ENCODE measurements at regions not wholly inside any gene's neighbourhood (a gene's known extent, or its start where the extent isn't known, plus 50 kb on each side); places are given as distances from the start of the nearest gene placed in this dataset.

GRCh38 chr6:98002678-98003077 is 719.7 kb upstream of the MMS22L start:
- Mint-ChIP-seq H3K27ac (no peak overlapping the region), H3K4me1 (no peaks in the 10 kb centered on the region), H3K9me3 (no peaks in the 10 kb centered on the region), H3K27me3 (no peaks in the 10 kb centered on the region), H3K36me3 (ENCODE audit: low read depth) (no peaks in the 10 kb centered on the region), H3K4me3 (no peak overlapping the region)
- intact Hi-C loops (cut with micrococcal nuclease), result no loop called here
- no peak for DNase-seq

- no peaks in the 10 kb centered on the region for H3K9me3 Mint-ChIP-seq
- H3K27ac Mint-ChIP-seq, result no peak overlapping the region
- no peaks in the 10 kb centered on the region for H3K36me3 Mint-ChIP-seq (ENCODE audit: low read depth)
- no peaks in the 10 kb centered on the region for H3K4me1 Mint-ChIP-seq
- DNase-seq, result no peak
- no peaks in the 10 kb centered on the region for H3K27me3 Mint-ChIP-seq
- no peak overlapping the region for H3K4me3 Mint-ChIP-seq
- intact Hi-C loops (cut with micrococcal nuclease), result no loop called here
Observed at GRCh38 chr6:98014442-98015201, 731.6 kb upstream of the MMS22L start.

GRCh38 chr6:98016565-98016964 is 733.5 kb upstream of the MMS22L start:
- Mint-ChIP-seq H3K27me3 (no peaks in the 10 kb centered on the region), H3K27ac (no peak overlapping the region), H3K4me3 (no peak overlapping the region), H3K9me3 (no peaks in the 10 kb centered on the region), H3K4me1 (no peaks in the 10 kb centered on the region), H3K36me3 (ENCODE audit: low read depth) (no peaks in the 10 kb centered on the region)
- intact Hi-C loops (cut with micrococcal nuclease), result no loop called here
- DNase-seq, result no peak

DNA sequence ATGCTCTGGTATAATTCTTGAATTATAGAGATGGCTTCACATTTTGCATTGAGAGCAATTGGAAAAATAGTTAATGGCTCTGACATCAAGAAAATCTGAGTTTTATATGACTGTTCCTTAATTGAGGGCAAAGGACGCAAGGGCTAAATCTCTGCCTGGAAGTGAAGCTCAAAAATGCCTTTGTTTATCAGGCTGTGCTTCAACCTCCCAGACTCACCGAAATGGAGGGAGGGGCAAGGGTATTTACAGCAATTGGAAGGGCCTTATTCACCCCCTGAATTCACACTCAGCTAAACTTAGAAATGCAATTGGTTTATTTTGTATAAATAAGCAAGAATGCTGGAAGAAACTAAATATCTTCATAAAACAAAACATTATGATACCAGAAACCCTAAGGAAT is 737.2 kb upstream of the MMS22L start:
- Mint-ChIP-seq H3K27me3 (no peaks in the 10 kb centered on the region), H3K9me3 (no peaks in the 10 kb centered on the region), H3K4me3 (no peak overlapping the region), H3K36me3 (ENCODE audit: low read depth) (no peaks in the 10 kb centered on the region), H3K4me1 (no peaks in the 10 kb centered on the region), H3K27ac (no peak overlapping the region)
- intact Hi-C loops (cut with micrococcal nuclease), result no loop called here
- DNase-seq, result no peak

DNA sequence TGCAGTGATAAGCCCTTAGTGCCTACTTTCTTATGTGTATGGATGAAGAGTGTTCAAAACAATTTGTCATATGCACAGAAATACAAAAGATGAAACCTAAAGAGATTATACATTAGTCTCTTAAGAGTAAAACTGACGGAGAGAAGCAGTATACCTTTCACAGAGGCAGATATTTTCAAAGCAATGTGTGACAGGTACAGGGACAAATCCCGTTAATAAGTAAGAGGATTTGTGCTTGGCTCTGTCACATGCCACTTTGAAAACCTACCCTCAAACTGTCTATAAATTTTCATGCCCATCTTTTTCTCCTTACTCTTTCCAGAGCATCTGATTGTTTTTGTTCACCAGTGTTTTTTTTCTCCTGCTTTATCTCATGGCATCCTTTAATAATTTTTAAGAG is 741.3 kb upstream of the MMS22L start:
- DNase-seq, result no peak
- Mint-ChIP-seq H3K36me3 (ENCODE audit: low read depth) (no peaks in the 10 kb centered on the region), H3K27ac (no peak overlapping the region), H3K4me1 (no peaks in the 10 kb centered on the region), H3K4me3 (no peak overlapping the region), H3K27me3 (no peaks in the 10 kb centered on the region), H3K9me3 (no peaks in the 10 kb centered on the region)
- intact Hi-C loops (cut with micrococcal nuclease), result no loop called here

- no peak for DNase-seq
- H3K4me3 Mint-ChIP-seq, result no peak overlapping the region
Observed at GRCh38 chr6:98027898-98028297, 744.9 kb upstream of the MMS22L start.

GRCh38 chr6:98033617-98034016 is 750.6 kb upstream of the MMS22L start:
- intact Hi-C loops (cut with micrococcal nuclease), result no loop called here
- H3K36me3 Mint-ChIP-seq (ENCODE audit: low read depth), result no peaks in the 10 kb centered on the region
- no peaks in the 10 kb centered on the region for H3K27me3 Mint-ChIP-seq
- no peak for DNase-seq
- no peak overlapping the region for H3K27ac Mint-ChIP-seq
- H3K9me3 Mint-ChIP-seq, result no peaks in the 10 kb centered on the region
- no peaks in the 10 kb centered on the region for H3K4me1 Mint-ChIP-seq
- no peak overlapping the region for H3K4me3 Mint-ChIP-seq

More at GRCh38 chr6:98027898-98028297, 744.9 kb upstream of the MMS22L start:
- intact Hi-C loops (cut with micrococcal nuclease), result no loop called here
- H3K27me3 Mint-ChIP-seq, result no peaks in the 10 kb centered on the region
- H3K36me3 Mint-ChIP-seq (ENCODE audit: low read depth), result no peaks in the 10 kb centered on the region
- no peaks in the 10 kb centered on the region for H3K4me1 Mint-ChIP-seq
- no peaks in the 10 kb centered on the region for H3K9me3 Mint-ChIP-seq
- no peak overlapping the region for H3K27ac Mint-ChIP-seq

DNA sequence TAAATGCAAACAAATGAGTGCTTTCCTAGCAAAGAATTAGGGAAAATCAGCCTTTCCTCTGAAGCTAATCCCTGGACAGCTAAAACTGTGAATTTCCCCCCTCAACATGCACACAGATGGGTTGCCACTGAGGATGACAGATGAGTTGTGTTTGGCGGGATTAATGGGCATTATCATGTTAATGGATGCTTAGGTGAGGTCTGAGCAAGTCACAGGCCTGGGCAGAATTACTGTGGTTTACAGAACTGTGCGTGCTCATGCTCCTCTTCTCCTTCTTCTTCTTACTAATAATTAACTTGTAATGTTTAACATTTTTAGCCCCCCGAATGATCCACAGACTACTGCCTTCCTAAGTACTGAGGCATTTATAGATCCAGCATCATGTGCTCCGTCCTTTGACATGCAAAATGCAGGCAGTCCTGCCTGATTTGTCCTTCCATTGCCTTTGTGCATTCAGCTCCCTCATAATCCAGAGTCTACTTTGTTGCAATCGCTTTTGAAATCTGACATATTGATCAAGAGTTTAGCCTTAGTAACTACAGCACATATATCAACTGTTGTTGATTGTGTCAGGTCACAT is 753.4 kb upstream of the MMS22L start:
- intact Hi-C loops (cut with micrococcal nuclease), result no loop called here
- no peak for DNase-seq
- no peaks in the 10 kb centered on the region for H3K27me3 Mint-ChIP-seq
- no peaks in the 10 kb centered on the region for H3K36me3 Mint-ChIP-seq (ENCODE audit: low read depth)
- no peaks in the 10 kb centered on the region for H3K9me3 Mint-ChIP-seq
- H3K27ac Mint-ChIP-seq, result no peak overlapping the region
- no peak overlapping the region for H3K4me3 Mint-ChIP-seq
- H3K4me1 Mint-ChIP-seq, result no peaks in the 10 kb centered on the region

DNA sequence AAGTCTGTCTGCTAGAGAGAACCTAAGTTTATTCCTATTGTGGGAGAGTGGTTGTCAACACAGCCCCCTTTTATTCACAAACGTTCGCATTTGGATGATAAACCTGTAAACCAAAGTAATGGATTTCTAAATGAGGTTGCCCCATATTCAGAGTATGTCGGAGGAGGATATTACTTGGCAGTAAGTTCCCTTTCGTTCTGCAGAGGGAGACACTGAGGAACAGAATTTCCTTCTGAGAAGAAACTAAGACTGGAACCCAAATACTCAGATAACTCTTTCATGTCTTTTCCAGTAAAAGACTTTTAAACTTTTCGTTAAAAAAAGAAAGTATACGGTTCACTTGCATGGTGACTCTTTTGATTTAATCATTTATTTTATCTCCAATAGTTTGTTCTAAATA is 754.6 kb upstream of the MMS22L start:
- no peaks in the 10 kb centered on the region for H3K36me3 Mint-ChIP-seq (ENCODE audit: low read depth)
- H3K4me3 Mint-ChIP-seq, result no peak overlapping the region
- H3K27me3 Mint-ChIP-seq, result no peaks in the 10 kb centered on the region
- intact Hi-C loops (cut with micrococcal nuclease), result no loop called here
- H3K9me3 Mint-ChIP-seq, result no peaks in the 10 kb centered on the region
- H3K27ac Mint-ChIP-seq, result no peak overlapping the region
- no peak for DNase-seq
- no peaks in the 10 kb centered on the region for H3K4me1 Mint-ChIP-seq

- H3K27ac Mint-ChIP-seq, result no peak overlapping the region
- no peaks in the 10 kb centered on the region for H3K36me3 Mint-ChIP-seq (ENCODE audit: low read depth)
- no peaks in the 10 kb centered on the region for H3K4me1 Mint-ChIP-seq
- H3K4me3 Mint-ChIP-seq, result no peak overlapping the region
- H3K9me3 Mint-ChIP-seq, result no peaks in the 10 kb centered on the region
- intact Hi-C loops (cut with micrococcal nuclease), result no loop called here
- DNase-seq, result no peak
- H3K27me3 Mint-ChIP-seq, result no peaks in the 10 kb centered on the region
Observed at GRCh38 chr6:98039443-98039842, 756.4 kb upstream of the MMS22L start.

DNA sequence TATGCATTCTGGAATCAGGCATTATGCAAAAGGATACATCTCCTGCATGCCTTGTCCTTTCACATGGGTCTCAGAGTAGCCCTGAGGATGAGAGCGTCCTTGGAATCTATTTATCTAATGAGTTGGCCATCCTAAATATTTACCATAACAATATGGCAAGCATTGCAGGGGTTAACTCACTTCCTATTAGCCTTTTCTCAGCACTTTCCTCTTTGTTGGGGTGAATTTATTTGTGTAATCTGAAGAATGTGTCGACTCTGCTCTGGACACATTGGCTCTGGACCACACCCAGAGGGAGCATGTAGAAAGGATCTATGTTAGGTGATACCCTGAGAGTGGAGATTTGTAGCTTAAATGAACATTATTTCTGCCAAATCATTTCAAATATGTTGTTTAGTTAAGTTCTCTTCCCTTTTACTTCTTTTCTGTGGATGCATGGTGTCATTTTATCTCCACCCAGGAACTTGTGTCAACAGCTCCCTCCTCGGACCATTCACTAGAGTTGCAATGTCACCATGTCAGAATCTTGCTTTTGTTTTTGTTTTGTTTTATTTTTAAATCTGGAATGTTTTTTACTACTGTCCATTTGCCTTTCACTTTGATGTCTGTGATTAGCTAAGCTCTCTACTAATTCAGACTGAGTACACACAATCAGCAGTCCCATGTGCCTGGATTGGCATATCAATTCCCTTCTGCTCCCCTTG is 757.0 kb upstream of the MMS22L start:
- Mint-ChIP-seq H3K36me3 (ENCODE audit: low read depth) (no peaks in the 10 kb centered on the region), H3K9me3 (no peaks in the 10 kb centered on the region), H3K27ac (no peak overlapping the region), H3K27me3 (no peaks in the 10 kb centered on the region), H3K4me1 (no peaks in the 10 kb centered on the region), H3K4me3 (no peak overlapping the region)
- no peak for DNase-seq
- intact Hi-C loops (cut with micrococcal nuclease), result no loop called here

- Mint-ChIP-seq H3K4me3 (no peak overlapping the region), H3K36me3 (ENCODE audit: low read depth) (no peaks in the 10 kb centered on the region), H3K9me3 (no peaks in the 10 kb centered on the region), H3K4me1 (no peaks in the 10 kb centered on the region), H3K27me3 (no peaks in the 10 kb centered on the region), H3K27ac (no peak overlapping the region)
- no peak for DNase-seq
- intact Hi-C loops (cut with micrococcal nuclease), result no loop called here
Observed at GRCh38 chr6:98041056-98041455, 758.0 kb upstream of the MMS22L start.

- no peaks in the 10 kb centered on the region for H3K36me3 Mint-ChIP-seq (ENCODE audit: low read depth)
- no peaks in the 10 kb centered on the region for H3K27me3 Mint-ChIP-seq
- no peak overlapping the region for H3K27ac Mint-ChIP-seq
- DNase-seq, result no peak
- intact Hi-C loops (cut with micrococcal nuclease), result no loop called here
- no peak overlapping the region for H3K4me3 Mint-ChIP-seq
- H3K9me3 Mint-ChIP-seq, result no peaks in the 10 kb centered on the region
- H3K4me1 Mint-ChIP-seq, result no peaks in the 10 kb centered on the region
Observed at GRCh38 chr6:98041921-98042320, 758.9 kb upstream of the MMS22L start.

DNA sequence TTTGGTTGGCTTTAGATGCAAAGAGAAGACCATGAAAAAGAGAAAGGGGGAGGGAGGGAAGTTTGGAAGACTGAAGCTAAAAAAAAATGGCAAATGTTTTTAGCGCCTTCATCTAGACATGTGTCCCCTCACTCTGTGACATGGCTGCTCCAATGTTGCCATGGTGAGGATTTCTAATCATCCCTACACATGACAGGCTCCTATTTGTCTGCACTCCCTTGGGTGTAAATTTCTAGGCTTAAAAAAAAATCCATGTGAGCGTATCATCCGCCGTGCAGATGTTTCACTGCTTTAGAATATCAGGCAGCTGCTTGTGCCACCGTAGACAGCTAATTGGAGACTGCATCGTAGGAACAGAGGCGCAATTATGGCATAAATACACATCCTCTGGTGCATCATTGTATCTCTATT is 761.1 kb upstream of the MMS22L start:
- DNase-seq, result no peak
- no peaks in the 10 kb centered on the region for H3K9me3 Mint-ChIP-seq
- no peaks in the 10 kb centered on the region for H3K4me1 Mint-ChIP-seq
- no peak overlapping the region for H3K27ac Mint-ChIP-seq
- H3K4me3 Mint-ChIP-seq, result no peak overlapping the region
- no peaks in the 10 kb centered on the region for H3K27me3 Mint-ChIP-seq
- intact Hi-C loops (cut with micrococcal nuclease), result no loop called here
- H3K36me3 Mint-ChIP-seq (ENCODE audit: low read depth), result no peaks in the 10 kb centered on the region
